ENCODE measurements at regions not wholly inside any gene's neighbourhood (a gene's known extent, or its start where the extent isn't known, plus 50 kb on each side); places are given as distances from the start of the nearest gene placed in this dataset.
"Not testable (repeated sequence)": the region's sequence is repeated elsewhere in the genome, so short reads cannot be mapped to it uniquely, and the experiment has no call there.

- Histone ChIP-seq H3K9ac (ENCODE audit: low read depth in 1 of 2, low read length in 2 of 2) (no peak overlapping the region), H3K4me1 (ENCODE audit: control insufficient read depth in 2 of 2, insufficient read depth in 2 of 2, low read length in 2 of 2) (no peaks in the 10 kb centered on the region), H3K27ac (ENCODE audit: low read depth in 2 of 2, low read length in 2 of 2) (no peak overlapping the region), H3K36me3 (ENCODE audit: control insufficient read depth in 2 of 2, insufficient read depth in 2 of 2, low read length in 2 of 2) (no peaks in the 10 kb centered on the region), H3K4me3 (ENCODE audit: low read length in 2 of 2) (no peak overlapping the region), H3K9me3 (ENCODE audit: control insufficient read depth in 2 of 2, low read length in 2 of 2) (no peaks in the 10 kb centered on the region), H3K27me3 (ENCODE audit: control insufficient read depth in 2 of 2, insufficient read depth in 2 of 2, low read length in 2 of 2) (no peaks in the 10 kb centered on the region)
Observed at GRCh38 chr3:4063916-4064574, 239.1 kb upstream of the SETMAR start.

- H3K9me3 ChIP-seq (ENCODE audit: control insufficient read depth in 2 of 2, low read length in 2 of 2): no peaks in the 10 kb centered on the region
- no peaks in the 10 kb centered on the region for H3K27me3 ChIP-seq (ENCODE audit: control insufficient read depth in 2 of 2, insufficient read depth in 2 of 2, low read length in 2 of 2)
- H3K27ac ChIP-seq (ENCODE audit: low read depth in 2 of 2, low read length in 2 of 2): no peak overlapping the region
- H3K4me1 ChIP-seq (ENCODE audit: control insufficient read depth in 2 of 2, insufficient read depth in 2 of 2, low read length in 2 of 2): no peaks in the 10 kb centered on the region
- no peak overlapping the region for H3K4me3 ChIP-seq (ENCODE audit: low read length in 2 of 2)
- no peaks in the 10 kb centered on the region for H3K36me3 ChIP-seq (ENCODE audit: control insufficient read depth in 2 of 2, insufficient read depth in 2 of 2, low read length in 2 of 2)
- H3K9ac ChIP-seq (ENCODE audit: low read depth in 1 of 2, low read length in 2 of 2): no peak overlapping the region
Observed at GRCh38 chr3:4065085-4065484, 238.1 kb upstream of the SETMAR start.

- H3K9me3 ChIP-seq (ENCODE audit: control insufficient read depth in 2 of 2, low read length in 2 of 2): no peaks in the 10 kb centered on the region
Observed at GRCh38 chr3:4065554-4065953, 237.6 kb upstream of the SETMAR start.

GRCh38 chr3:4067893-4068292 lies 235.3 kb upstream of the SETMAR start:
- Histone ChIP-seq H3K4me1 (ENCODE audit: control insufficient read depth in 2 of 2, insufficient read depth in 2 of 2, low read length in 2 of 2) (no peaks in the 10 kb centered on the region), H3K27me3 (ENCODE audit: control insufficient read depth in 2 of 2, insufficient read depth in 2 of 2, low read length in 2 of 2) (no peaks in the 10 kb centered on the region), H3K9ac (ENCODE audit: low read depth in 1 of 2, low read length in 2 of 2) (no peak overlapping the region), H3K9me3 (ENCODE audit: control insufficient read depth in 2 of 2, low read length in 2 of 2) (no peaks in the 10 kb centered on the region), H3K4me3 (ENCODE audit: low read length in 2 of 2) (no peak overlapping the region), H3K27ac (ENCODE audit: low read depth in 2 of 2, low read length in 2 of 2) (no peak overlapping the region), H3K36me3 (ENCODE audit: control insufficient read depth in 2 of 2, insufficient read depth in 2 of 2, low read length in 2 of 2) (no peaks in the 10 kb centered on the region)

More at GRCh38 chr3:4065554-4065953, 237.6 kb upstream of the SETMAR start:
- no peak overlapping the region for H3K4me3 ChIP-seq (ENCODE audit: low read length in 2 of 2)
- H3K9ac ChIP-seq (ENCODE audit: low read depth in 1 of 2, low read length in 2 of 2): no peak overlapping the region
- no peaks in the 10 kb centered on the region for H3K4me1 ChIP-seq (ENCODE audit: control insufficient read depth in 2 of 2, insufficient read depth in 2 of 2, low read length in 2 of 2)
- no peaks in the 10 kb centered on the region for H3K27me3 ChIP-seq (ENCODE audit: control insufficient read depth in 2 of 2, insufficient read depth in 2 of 2, low read length in 2 of 2)
- H3K27ac ChIP-seq (ENCODE audit: low read depth in 2 of 2, low read length in 2 of 2): no peak overlapping the region
- H3K36me3 ChIP-seq (ENCODE audit: control insufficient read depth in 2 of 2, insufficient read depth in 2 of 2, low read length in 2 of 2): no peaks in the 10 kb centered on the region

- no peak overlapping the region for H3K9ac ChIP-seq (ENCODE audit: low read depth in 1 of 2, low read length in 2 of 2)
- H3K27ac ChIP-seq (ENCODE audit: low read depth in 2 of 2, low read length in 2 of 2): no peak overlapping the region
- no peak overlapping the region for H3K4me3 ChIP-seq (ENCODE audit: low read length in 2 of 2)
- no peaks in the 10 kb centered on the region for H3K4me1 ChIP-seq (ENCODE audit: control insufficient read depth in 2 of 2, insufficient read depth in 2 of 2, low read length in 2 of 2)
- H3K27me3 ChIP-seq (ENCODE audit: control insufficient read depth in 2 of 2, insufficient read depth in 2 of 2, low read length in 2 of 2): no peaks in the 10 kb centered on the region
- H3K36me3 ChIP-seq (ENCODE audit: control insufficient read depth in 2 of 2, insufficient read depth in 2 of 2, low read length in 2 of 2): no peaks in the 10 kb centered on the region
- H3K9me3 ChIP-seq (ENCODE audit: control insufficient read depth in 2 of 2, low read length in 2 of 2): no peaks in the 10 kb centered on the region
Observed at GRCh38 chr3:4069796-4070195, 233.4 kb upstream of the SETMAR start.

GRCh38 chr3:4071481-4072184 lies 231.5 kb upstream of the SETMAR start:
- Histone ChIP-seq H3K4me1 (ENCODE audit: control insufficient read depth in 2 of 2, insufficient read depth in 2 of 2, low read length in 2 of 2) (no peaks in the 10 kb centered on the region), H3K36me3 (ENCODE audit: control insufficient read depth in 2 of 2, insufficient read depth in 2 of 2, low read length in 2 of 2) (no peaks in the 10 kb centered on the region), H3K4me3 (ENCODE audit: low read length in 2 of 2) (no peak overlapping the region), H3K27ac (ENCODE audit: low read depth in 2 of 2, low read length in 2 of 2) (no peak overlapping the region), H3K9ac (ENCODE audit: low read depth in 1 of 2, low read length in 2 of 2) (no peak overlapping the region), H3K27me3 (ENCODE audit: control insufficient read depth in 2 of 2, insufficient read depth in 2 of 2, low read length in 2 of 2) (no peaks in the 10 kb centered on the region), H3K9me3 (ENCODE audit: control insufficient read depth in 2 of 2, low read length in 2 of 2) (no peaks in the 10 kb centered on the region)

GRCh38 chr3:4077278-4077677 lies 225.9 kb upstream of the SETMAR start:
- H3K36me3 ChIP-seq (ENCODE audit: control insufficient read depth in 2 of 2, insufficient read depth in 2 of 2, low read length in 2 of 2); H3K27me3 ChIP-seq (ENCODE audit: control insufficient read depth in 2 of 2, insufficient read depth in 2 of 2, low read length in 2 of 2); H3K9me3 ChIP-seq (ENCODE audit: control insufficient read depth in 2 of 2, low read length in 2 of 2); H3K4me3 ChIP-seq (ENCODE audit: low read length in 2 of 2); H3K27ac ChIP-seq (ENCODE audit: low read depth in 2 of 2, low read length in 2 of 2); H3K4me1 ChIP-seq (ENCODE audit: control insufficient read depth in 2 of 2, insufficient read depth in 2 of 2, low read length in 2 of 2); H3K9ac ChIP-seq (ENCODE audit: low read depth in 1 of 2, low read length in 2 of 2): not testable (repeated sequence)

GRCh38 chr3:4077950-4078349 lies 225.2 kb upstream of the SETMAR start:
- no peak overlapping the region for H3K9ac ChIP-seq (ENCODE audit: low read depth in 1 of 2, low read length in 2 of 2)
- H3K27me3 ChIP-seq (ENCODE audit: control insufficient read depth in 2 of 2, insufficient read depth in 2 of 2, low read length in 2 of 2): no peaks in the 10 kb centered on the region
- H3K27ac ChIP-seq (ENCODE audit: low read depth in 2 of 2, low read length in 2 of 2): no peak overlapping the region
- H3K36me3 ChIP-seq (ENCODE audit: control insufficient read depth in 2 of 2, insufficient read depth in 2 of 2, low read length in 2 of 2): no peaks in the 10 kb centered on the region
- H3K9me3 ChIP-seq (ENCODE audit: control insufficient read depth in 2 of 2, low read length in 2 of 2): no peaks in the 10 kb centered on the region
- H3K4me3 ChIP-seq (ENCODE audit: low read length in 2 of 2): no peak overlapping the region
- no peaks in the 10 kb centered on the region for H3K4me1 ChIP-seq (ENCODE audit: control insufficient read depth in 2 of 2, insufficient read depth in 2 of 2, low read length in 2 of 2)

- no peaks in the 10 kb centered on the region for H3K4me1 ChIP-seq (ENCODE audit: control insufficient read depth in 2 of 2, insufficient read depth in 2 of 2, low read length in 2 of 2)
Observed at GRCh38 chr3:4078903-4079302, 224.3 kb upstream of the SETMAR start.

GRCh38 chr3:4079339-4080195 lies 223.6 kb upstream of the SETMAR start:
- no peak overlapping the region for H3K9ac ChIP-seq (ENCODE audit: low read depth in 1 of 2, low read length in 2 of 2)
- H3K9me3 ChIP-seq (ENCODE audit: control insufficient read depth in 2 of 2, low read length in 2 of 2): no peaks in the 10 kb centered on the region
- H3K36me3 ChIP-seq (ENCODE audit: control insufficient read depth in 2 of 2, insufficient read depth in 2 of 2, low read length in 2 of 2): no peaks in the 10 kb centered on the region
- H3K4me3 ChIP-seq (ENCODE audit: low read length in 2 of 2): no peak overlapping the region
- H3K4me1 ChIP-seq (ENCODE audit: control insufficient read depth in 2 of 2, insufficient read depth in 2 of 2, low read length in 2 of 2): no peaks in the 10 kb centered on the region
- H3K27me3 ChIP-seq (ENCODE audit: control insufficient read depth in 2 of 2, insufficient read depth in 2 of 2, low read length in 2 of 2): no peaks in the 10 kb centered on the region
- no peak overlapping the region for H3K27ac ChIP-seq (ENCODE audit: low read depth in 2 of 2, low read length in 2 of 2)

More at GRCh38 chr3:4078903-4079302, 224.3 kb upstream of the SETMAR start:
- H3K9me3 ChIP-seq (ENCODE audit: control insufficient read depth in 2 of 2, low read length in 2 of 2): no peaks in the 10 kb centered on the region
- no peaks in the 10 kb centered on the region for H3K36me3 ChIP-seq (ENCODE audit: control insufficient read depth in 2 of 2, insufficient read depth in 2 of 2, low read length in 2 of 2)
- H3K9ac ChIP-seq (ENCODE audit: low read depth in 1 of 2, low read length in 2 of 2): no peak overlapping the region
- H3K27me3 ChIP-seq (ENCODE audit: control insufficient read depth in 2 of 2, insufficient read depth in 2 of 2, low read length in 2 of 2): no peaks in the 10 kb centered on the region
- H3K4me3 ChIP-seq (ENCODE audit: low read length in 2 of 2): no peak overlapping the region
- no peak overlapping the region for H3K27ac ChIP-seq (ENCODE audit: low read depth in 2 of 2, low read length in 2 of 2)
